NCI-H1105 treated with DMSO at 0.1 percent for 48 hours (cell line): ENCODE measurements at regions not wholly inside any gene's neighbourhood (a gene's known extent, or its start where the extent isn't known, plus 50 kb on each side); places are given as distances from the start of the nearest gene placed in this dataset.
"Not testable (repeated sequence)": the region's sequence is repeated elsewhere in the genome, so short reads cannot be mapped to it uniquely, and the experiment has no call there.

ENCODE experiments used
- DNase-seq: peaks from one replicate; lab custom pipeline; 2025; lab: John Stamatoyannopoulos, UW

DNA sequence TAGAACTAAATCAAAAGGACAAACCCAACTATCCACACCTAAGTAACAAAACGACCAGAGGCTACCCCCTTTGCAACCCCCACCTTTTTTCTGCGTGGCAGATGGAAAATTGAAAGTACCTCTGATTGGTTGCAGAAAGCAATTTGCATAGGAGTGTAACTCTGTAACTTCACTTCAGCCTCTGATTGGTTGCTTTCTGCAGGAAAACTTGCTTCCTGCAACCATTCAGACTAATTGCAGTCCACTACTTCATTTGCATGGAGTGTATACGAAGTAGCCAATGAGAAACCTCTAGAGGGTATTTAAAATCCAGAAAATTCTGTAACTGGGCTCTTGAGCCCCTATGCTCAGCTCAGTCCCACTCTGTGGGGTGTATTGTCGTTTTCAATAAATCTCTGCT is 129.1 kb upstream of the OLIG3 start:
- DNase-seq: no peak

DNA sequence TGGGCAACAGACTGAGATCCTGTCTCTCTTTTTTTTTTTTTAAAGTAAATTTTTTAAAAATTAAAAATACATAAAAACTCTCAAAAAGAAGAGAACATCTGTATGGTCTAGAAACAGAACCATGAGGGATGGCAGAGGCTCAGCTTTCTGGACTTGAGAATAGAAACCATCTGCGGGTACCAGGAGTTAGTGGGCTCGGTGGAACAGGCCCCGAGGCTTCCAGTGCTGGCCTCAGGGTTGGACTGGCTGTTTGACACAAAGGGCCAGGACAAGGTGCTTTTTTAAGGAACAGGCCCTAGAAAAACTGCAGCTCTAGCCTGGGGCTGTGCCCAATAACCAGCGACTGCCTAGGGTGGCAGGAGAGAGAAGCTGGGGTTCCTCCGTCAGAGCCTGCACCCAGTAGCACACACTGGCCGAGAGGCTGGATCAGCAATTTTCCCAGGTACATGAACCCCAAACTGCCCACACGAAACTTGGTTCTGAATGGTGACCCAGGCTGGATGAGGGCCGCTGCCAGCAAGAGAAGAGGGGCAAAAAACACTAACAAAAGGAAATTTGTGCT is 131.0 kb upstream of the OLIG3 start:
- no peak for DNase-seq

DNA sequence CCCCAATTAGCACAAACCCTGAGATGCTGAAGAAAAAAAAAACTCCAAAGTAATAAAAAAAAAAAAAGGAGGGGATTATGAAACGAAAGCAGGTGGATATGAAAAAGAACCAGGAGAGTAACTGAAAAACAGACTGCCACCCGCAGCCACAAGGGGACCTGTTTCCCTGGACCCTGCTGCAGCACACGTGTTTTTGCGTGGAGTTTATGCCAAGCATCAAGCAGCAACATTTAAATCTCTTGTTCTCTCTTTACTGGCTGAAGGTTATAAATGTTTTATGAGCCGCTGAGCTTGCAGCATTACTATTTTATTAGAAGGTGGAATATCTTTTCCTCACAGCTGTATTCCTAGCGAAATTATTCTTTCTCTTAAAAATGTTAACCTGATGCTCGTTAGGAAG is 131.6 kb upstream of the OLIG3 start:
- no peak for DNase-seq

DNA sequence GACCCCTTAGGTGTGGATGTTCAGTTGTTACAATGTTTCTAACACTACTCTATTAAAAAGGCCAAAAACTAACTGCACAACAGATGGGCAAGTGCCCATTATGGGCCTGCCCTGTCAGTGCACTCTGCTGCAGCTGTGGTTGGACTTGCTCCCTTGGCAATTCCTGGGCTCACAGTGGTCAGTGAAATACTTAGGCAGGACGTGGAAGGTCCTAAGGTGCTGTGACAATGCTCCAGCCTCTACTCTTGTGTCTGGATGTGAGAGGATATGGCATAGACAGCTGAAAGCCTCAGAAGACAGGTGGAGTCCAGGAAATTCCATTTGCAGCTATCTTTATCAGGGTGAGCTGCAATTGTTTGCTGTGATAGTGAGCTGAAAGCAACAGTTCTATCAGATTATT is 136.5 kb upstream of the OLIG3 start:
- no peak for DNase-seq

DNA sequence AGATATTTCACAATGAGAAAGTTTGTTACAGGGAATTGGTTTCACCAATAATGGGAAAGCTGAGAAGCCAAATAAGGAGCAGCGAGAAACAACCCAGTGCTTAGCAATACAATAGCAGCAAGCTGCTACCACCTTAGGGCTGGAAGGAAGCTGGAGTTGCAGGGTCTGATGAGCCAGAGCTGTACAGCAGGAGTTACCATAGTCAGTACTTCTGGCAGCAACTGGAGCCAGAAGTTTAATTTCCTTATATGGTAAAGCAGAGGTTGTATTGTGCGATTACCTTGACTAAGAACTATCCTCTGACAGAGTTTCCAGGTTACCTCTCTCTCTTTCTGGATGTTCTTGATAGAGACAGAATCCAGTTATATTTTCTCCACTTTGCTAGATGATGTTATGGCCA is 137.1 kb upstream of the OLIG3 start:
- DNase-seq: no peak

DNA sequence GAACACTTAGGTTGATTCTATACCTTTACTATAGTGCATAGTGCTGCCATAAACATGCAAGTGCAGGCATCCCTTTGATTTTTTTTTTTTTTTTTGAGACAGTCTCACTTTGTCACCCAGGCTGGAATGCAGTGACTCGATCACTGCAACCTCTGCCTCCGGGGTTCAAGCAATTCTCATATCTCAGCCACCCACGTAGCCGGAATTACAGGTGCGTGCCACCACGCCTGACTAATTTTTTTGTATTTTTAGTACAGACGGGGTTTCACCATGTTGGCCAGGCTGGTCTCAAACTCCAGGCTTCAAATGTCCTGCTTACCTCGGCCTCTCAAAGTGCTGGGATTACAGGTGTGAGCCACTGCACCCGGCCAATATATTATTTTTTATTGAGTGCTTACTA is 140.0 kb upstream of the OLIG3 start:
- not testable (repeated sequence) for DNase-seq

DNA sequence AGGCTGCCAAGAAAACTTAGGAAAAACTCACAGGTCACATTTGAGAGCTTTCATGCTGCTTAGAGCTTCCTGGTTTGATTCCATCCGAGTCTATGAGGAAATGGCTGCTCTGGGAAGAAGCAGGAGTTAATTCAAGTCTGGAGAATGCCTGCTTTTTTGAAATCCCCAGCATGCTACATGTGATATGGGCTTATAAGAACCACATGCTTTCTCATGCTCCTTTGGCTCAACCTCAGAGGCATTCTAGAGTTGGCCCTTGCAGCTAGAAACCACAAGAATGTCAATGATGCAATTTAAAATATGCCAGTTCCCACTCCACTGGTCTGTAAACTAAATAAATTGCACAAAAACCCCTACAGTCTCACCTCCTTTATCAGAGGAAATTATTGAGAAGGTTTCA is 142.9 kb upstream of the OLIG3 start:
- DNase-seq: no peak

DNA sequence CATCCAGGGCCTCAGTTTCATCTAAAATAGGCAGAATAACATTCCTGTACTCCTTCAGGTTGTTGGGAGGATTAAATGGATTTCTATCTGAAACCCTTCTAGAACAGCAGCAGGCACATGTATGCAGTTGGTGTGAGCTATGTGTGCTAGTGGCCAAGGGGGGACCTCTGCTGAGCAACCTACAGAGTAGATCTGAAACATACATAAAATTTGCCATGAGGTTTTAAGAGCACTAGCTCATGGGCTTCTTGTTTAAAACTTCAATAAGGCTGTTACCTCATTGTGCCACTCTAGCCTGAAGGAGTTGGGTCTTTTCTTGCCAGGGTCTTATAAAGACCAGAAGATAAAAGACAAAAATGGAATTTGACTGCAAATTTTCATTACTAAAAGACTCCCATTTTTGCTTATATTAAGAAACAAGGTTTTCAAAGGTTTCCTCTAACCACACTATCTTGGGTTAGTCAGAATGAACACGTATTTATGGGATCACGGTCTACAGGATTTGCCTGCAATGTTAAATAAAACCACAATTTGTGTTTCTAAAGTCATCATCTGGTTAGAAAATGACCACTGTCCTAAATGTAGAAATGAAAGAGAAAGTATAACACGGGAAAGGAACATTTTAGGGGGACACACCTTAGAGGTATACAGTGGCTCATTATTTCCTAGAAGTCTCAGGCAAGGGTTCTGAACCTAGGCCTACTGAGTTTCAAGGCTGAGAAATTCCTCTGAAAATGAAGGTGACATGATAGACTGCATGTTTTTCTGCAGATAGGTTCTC is 144.9 kb upstream of the OLIG3 start:
- DNase-seq: no peak

DNA sequence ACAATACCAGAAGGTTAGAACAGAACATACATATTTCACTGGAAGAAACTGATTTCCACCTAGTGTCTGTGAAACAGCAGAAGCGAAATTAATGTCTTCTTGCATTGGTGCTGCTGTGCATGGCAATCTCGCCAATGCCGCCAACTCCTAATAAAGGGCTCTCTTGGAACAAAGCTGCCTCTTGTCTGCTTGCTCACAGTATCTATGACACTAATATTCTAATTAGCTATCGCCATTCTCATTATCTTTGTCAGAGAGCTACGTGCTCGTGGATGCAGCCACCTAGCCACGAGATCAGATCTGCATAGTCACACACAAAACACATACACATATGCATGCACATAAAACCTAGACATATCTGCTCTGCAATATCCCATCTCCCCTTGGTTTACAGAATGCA is 145.9 kb upstream of the OLIG3 start:
- no peak for DNase-seq

DNA sequence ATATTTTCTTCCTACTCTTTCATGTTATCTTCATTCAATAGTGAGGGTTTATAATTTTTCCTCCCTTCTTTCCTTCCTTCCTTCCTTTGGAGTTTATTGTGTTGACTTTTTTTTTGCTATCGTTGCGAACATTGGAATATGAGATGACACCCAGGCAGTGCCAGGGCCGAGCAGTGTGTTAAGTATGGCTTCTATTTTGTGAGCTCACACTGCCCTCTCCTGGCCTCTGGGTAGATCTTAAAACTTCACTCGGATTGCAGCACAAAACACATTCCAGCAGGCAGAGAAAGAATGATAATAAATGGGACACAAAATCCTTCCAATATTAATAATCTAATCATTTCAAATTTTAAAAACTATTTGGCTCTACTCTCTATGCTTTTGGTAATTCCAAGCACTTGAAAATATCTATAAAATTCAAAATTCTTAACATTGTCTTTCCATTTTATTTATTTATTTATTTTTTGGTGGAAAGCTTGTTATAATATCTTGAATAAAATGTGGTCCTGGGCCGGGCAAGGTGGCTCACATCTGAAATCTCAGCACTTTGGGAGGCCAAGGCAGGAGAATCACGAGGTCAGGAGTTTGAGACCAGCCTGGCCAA is 147.4 kb upstream of the OLIG3 start:
- DNase-seq: peak; percentile 83

DNA sequence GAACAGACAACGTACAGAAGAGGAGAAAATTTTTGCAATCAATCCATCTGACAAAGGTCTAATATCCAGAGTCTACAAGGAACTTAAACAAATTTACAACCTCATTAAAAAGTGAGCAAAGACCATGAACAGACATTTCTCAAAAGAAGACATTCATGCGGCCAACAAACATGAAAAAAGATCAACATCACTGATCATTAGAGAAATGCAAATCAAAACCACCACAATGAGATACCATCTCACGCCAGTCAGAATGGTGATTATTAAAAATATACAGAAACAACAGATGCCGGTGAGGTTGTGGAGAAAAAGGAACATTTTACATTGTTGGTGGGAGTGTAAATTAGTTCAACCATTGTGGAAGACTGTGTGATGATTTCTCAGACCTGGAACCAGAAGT is 149.0 kb upstream of the OLIG3 start:
- not testable (repeated sequence) for DNase-seq

DNA sequence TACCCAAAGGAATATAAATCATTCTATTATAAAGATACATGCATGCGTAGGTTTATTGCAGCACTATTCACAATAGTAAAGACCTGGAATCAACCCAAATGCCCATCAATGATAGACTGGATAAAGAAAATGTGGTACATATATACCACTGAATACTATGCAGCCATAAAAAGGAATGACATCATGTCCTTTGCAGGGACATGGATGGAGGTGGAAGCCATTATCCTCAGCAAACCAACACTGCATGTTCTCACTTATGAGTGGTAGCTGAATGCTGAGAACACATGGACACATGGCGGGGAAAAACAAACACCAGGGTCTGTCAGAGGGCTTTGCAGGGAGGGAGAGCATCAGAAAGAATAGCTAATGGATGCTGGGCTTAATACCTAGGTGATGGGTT is 149.4 kb upstream of the OLIG3 start:
- not testable (repeated sequence) for DNase-seq

DNA sequence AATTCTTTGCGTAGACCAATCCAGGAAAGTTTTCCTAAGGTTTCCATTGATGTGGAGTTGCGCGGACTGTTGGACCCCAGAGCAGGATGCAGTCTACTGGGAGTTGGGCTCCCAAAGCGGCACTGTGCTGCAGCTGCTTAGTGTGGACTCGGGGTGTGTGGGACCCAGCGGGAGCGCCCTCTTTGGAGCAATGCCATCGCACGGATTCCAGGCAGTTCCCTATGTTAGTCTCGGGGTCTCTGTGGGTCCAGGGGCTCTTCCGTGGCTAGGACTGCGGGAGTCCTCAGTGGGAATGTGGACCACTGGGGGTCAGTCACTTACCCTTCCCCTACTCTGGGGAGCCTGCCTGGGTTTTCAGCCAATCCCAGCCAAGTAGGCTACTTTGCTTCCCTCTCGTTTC is 151.7 kb upstream of the OLIG3 start:
- DNase-seq: no peak

DNA sequence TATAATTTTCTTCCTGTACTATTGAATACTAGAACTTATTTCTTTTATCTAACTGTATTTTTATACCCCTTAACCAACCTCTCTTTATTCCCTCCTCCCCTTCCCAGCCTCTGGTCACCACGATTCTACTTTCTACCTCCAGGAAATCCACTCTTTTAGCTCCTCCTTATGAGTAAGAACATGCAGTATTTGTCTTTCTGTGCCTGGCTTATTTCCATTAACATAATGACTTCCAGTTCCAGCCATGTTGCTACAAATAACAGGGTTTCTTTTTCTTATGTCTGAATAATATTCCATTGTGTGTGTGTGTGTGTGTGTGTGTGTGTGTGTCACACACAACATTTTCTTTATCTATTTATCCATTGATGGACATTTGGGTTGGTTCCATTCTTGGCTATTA is 152.3 kb upstream of the OLIG3 start:
- no peak for DNase-seq

DNA sequence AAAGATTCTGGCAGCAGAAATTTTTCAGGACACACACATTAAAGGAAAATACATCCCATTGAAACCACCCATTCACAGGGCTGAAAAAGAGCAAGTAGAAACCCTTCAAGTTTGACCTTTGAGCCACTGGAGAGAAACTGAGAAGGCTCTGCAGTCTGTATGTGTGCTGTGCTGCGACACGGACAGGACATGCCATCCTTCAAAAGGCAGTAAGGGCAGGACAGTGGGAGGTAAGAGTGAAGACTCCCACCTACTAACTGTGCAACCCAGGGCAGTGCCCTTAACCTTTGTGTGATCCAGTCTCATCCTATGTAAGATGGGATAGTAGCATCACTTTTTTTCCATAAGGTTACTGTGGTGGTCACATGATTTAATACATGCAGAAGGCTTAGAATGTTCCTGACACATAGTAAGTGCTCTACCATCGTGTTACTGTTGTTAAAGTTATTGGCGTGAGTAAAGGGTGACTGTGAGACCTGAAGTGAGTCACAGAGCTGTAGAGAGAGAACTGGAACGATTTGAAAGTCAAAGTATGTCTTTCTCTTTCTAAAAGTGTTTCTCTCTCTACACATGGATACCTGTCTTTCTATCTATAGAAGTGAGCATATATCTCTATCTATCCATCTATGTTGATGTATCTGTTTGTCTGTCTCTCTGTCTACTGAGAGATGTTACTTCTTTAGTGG is 153.7 kb upstream of the OLIG3 start:
- no peak for DNase-seq

DNA sequence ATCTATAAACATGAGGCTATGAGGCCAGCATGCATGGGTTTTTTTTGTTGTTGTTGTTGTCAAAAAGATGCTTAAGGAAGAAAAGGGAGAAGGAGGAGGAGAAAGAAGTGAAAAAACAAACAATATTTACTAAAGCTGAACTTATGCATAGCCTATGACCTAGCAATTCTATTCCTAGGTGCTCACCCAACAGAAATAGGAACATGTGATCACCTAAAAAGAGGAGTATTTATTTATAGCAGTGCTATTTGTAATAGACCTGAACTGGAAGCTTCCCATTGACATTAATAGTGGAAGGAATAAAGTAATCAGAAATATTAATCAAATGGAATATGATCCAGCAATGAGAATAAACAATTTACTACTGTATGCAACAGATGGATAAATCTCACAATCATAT is 156.5 kb upstream of the OLIG3 start:
- no peak for DNase-seq

DNA sequence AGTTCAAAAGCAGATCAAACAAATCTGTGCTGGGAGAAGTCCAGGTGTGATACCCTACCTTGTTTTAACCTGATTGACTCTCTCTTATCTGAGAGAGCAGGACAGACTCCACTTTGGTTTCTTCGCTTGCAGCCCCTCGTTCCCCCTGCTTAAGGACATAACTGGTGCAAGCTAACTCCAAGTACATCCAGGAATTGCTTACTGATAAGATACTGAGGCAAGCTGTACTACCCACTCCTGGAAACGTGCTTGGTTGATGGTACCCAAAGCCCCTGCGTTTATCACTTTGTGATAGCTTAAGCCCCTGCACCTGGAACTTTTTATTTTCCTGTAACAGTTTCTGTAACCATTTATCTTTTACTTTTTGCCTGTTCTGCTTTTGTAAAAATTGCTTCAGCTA is 157.0 kb upstream of the OLIG3 start:
- no peak for DNase-seq

DNA sequence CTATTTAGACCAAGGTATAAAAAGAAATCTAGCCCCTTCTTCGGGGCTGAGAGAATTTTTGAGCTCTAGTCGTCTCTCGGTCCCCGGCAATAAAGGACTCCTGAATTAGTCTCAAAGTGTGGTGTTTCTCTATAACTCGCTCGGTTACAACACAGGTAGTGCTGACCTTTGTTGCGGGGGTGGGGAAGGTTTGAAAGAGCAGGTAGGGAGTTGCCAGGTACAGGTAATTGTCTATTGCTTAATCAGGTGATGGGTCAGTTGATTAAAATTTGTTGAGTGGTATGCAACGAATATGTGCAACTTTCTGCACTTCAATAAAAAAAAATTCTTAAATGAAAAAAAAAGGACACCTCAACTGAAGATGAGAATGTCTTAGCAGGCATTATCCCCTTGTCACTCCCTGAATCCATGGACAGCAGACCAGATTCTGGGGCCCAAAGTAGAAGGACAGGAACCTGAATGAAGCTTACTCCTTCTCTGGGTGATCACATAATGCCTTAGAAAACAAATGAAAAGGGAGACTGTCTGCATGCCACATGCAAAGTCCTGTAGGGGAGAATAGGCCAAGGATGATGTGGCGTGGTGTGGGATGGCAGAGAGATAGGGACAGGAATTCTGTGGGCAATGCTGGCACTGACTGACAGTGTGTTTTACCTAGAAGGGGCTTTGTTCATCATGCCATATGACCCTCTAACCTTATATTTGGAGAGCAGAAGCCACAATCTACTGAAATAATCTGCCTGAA is 157.6 kb upstream of the OLIG3 start:
- DNase-seq: no peak

DNA sequence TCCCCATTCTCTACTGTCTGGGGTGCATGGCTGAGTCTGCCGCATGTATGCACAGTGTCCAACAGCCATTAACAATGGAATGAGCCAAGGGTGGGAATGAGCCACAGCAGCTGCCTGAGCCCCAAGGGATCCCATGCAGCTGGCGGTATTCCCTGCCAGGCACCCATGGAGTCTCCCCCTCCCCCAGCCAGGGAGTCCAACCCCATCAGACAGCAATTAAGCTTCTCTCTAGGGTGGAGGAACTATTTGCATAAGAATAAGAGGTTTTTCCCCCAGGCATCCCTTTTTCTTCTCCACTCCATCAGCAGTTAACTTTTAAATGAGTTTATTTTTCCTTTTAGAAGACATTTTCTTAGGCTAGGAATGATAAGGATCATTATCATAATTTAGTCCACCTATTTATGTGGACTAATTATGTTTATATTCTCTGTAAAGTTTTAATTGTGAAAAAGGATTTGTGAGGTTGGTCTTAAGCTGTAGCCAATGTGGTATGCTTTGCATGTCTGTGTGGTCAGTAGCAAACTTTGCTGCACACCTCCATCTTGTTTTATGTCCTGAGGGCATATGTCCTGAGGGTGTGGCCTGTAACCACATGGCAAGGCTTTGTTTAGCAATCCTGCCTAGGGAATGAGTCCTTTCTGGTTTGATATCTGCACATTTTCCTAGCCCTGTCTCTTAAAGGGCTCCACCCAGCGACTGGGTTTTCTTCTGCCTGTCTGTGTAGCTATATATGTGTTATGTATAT is 158.9 kb upstream of the OLIG3 start:
- peak; percentile 55 for DNase-seq

DNA sequence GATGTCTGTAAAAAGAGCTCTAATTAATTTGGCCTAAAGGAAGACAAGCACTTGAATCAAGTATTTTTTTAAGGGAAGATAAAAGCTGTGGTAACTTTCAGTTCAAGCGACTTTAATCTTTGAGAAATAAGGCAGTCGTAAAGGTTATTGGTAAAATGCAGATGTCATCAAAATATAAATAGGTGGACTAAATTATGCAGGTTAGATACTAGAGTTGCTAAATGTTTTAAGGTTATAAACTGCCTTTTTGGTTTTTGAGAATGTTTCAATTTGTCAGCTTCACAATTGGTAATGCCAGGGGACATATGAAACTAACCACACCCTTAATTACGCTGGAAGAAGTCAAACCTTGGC is 159.5 kb upstream of the OLIG3 start:
- DNase-seq: no peak

DNA sequence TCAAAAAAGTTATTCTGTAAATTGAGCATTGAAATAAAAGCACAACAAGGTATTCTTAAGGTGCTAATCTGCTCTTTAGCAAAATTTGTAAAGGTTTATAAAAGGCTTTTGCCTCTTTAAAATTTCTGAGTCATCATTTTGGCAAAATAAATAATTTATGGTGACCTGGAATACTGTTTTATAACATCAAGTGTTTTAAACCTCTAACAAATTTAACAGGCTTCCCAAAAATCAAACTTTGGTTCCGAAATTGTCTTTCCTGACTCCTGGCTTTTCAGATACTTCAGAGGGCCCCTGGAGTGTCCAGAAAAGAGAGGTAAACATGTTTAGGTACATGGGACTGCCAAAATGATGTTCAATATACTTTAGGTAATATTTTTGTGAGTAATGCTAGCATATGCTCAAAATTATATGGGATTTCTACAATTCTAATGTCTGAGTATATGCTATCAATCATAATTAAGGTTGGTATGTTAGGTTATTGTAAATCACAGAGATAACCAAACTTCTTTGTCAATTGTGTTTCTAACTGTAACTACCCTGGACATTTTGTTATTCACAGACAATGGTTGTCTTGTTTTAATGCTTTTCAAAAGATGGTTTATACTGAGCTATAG is 160.3 kb upstream of the OLIG3 start:
- no peak for DNase-seq
